IMR-90 (cell line): ENCODE measurements at regions not wholly inside any gene's neighbourhood (a gene's known extent, or its start where the extent isn't known, plus 50 kb on each side); places are given as distances from the start of the nearest gene placed in this dataset.
A peak's percentile ranks its signal among the peaks of the same experiment; 100 is the strongest.

ENCODE experiments used
- ATAC-seq: fragments of 200-7000 bp; cut with Tn5 transposase; 2 replicates; pipeline ENCODE4 v1.9.1; 2020; ENCODE audit warnings: low read depth, mild to moderate bottlenecking, moderate library complexity
- BruUV-seq: library from RNA; stranded (reverse); fragments of 400-500 nt; replicated peaks from 2 replicates; lab custom pipeline; 2021; lab: Mats Ljungman, UMichigan
- CTCF ChIA-PET: fragments of 300-600 bp; formaldehyde crosslinking; extraction: SDS; loops from one replicate; lab custom pipeline; 2021; ENCODE audit warnings: antibody characterized with exemption; lab: Yijun Ruan, JAX
- POLR2A ChIA-PET: fragments of 300-600 bp; sonication (Branson Sonifier 250); formaldehyde crosslinking; loops from one replicate; lab custom pipeline; 2022; ENCODE audit warnings: antibody characterized with exemption; ENCODE audit not compliant: unreplicated experiment; lab: Charles Lee
- DNase-seq: peaks from one replicate; pipeline ENCODE4 v3.0.0; 2013
- H2AFZ ChIP-seq: replicated peaks from 2 replicates; pipeline ENCODE3; 2013; ENCODE audit warnings: low read length, mild to moderate bottlenecking; ENCODE audit not compliant: poor library complexity
- H2AK5ac ChIP-seq: 2 replicates; pipeline ENCODE4 v1.6.1; 2013; ENCODE audit warnings: low read depth, low read length, inconsistent platforms
- H2AK9ac ChIP-seq: replicated peaks from 2 replicates; pipeline ENCODE3; 2013; ENCODE audit warnings: mild to moderate bottlenecking, low read depth, low read length, moderate library complexity; ENCODE audit not compliant: poor library complexity
- H2BK120ac ChIP-seq: 2 replicates; pipeline ENCODE4 v1.6.1; 2013; ENCODE audit warnings: low read depth, low read length, inconsistent platforms
- H2BK15ac ChIP-seq: 3 replicates; pipeline ENCODE4 v1.6.1; 2013; ENCODE audit warnings: low read depth, low read length, inconsistent platforms
- H2BK20ac ChIP-seq: 2 replicates; pipeline ENCODE4 v1.6.1; 2013; ENCODE audit warnings: low read depth, mild to moderate bottlenecking, inconsistent platforms, low read length, moderate library complexity
- H2BK5ac ChIP-seq: 2 replicates; pipeline ENCODE4 v1.6.1; 2013; ENCODE audit warnings: mild to moderate bottlenecking, low read depth, low read length, inconsistent platforms; ENCODE audit not compliant: poor library complexity, severe bottlenecking
- H3K14ac ChIP-seq: replicated peaks from 2 replicates; pipeline ENCODE4 v1.6.1; 2013; ENCODE audit warnings: low read depth, low read length, inconsistent platforms
- H3K18ac ChIP-seq: 2 replicates; pipeline ENCODE4 v1.6.1; 2013; ENCODE audit warnings: low read depth, low read length, control low read depth
- H3K23ac ChIP-seq: 2 replicates; pipeline ENCODE4 v1.6.1; 2013; ENCODE audit warnings: low read depth, low read length, inconsistent platforms
- H3K27ac ChIP-seq: 2 replicates; pipeline ENCODE4 v1.5.1; 2013; ENCODE audit warnings: mild to moderate bottlenecking, control low read depth, low read length; ENCODE audit not compliant: insufficient read depth
- H3K27me3 ChIP-seq: 2 replicates; pipeline ENCODE4 v1.6.1; 2013; ENCODE audit warnings: low read length; ENCODE audit not compliant: control insufficient read depth, insufficient read depth
- H3K36me3 ChIP-seq: 2 replicates; pipeline ENCODE4 v1.6.1; 2013; ENCODE audit warnings: low read length, mixed read lengths; ENCODE audit not compliant: control insufficient read depth, insufficient read depth
- H3K4ac ChIP-seq: 2 replicates; pipeline ENCODE4 v1.6.1; 2013; ENCODE audit warnings: low read depth, low read length, inconsistent platforms
- H3K4me1 ChIP-seq: 2 replicates; pipeline ENCODE4 v1.6.1; 2013; ENCODE audit warnings: low read length, mixed read lengths; ENCODE audit not compliant: control insufficient read depth, insufficient read depth
- H3K4me2 ChIP-seq: 2 replicates; pipeline ENCODE4 v1.6.1; 2013; ENCODE audit warnings: low read depth, mild to moderate bottlenecking, control low read depth, low read length, moderate library complexity
- H3K4me3 ChIP-seq: 2 replicates; pipeline ENCODE4 v1.5.1; 2013; ENCODE audit warnings: low read depth, mild to moderate bottlenecking, control low read depth, low read length, moderate library complexity; ENCODE audit not compliant: insufficient read depth
- H3K56ac ChIP-seq: 2 replicates; pipeline ENCODE4 v1.6.1; 2013; ENCODE audit warnings: low read length, inconsistent platforms; ENCODE audit not compliant: insufficient read depth; ENCODE audit errors: extremely low read depth
- H3K79me1 ChIP-seq, 2 experiments: 2 replicates each; pipeline ENCODE4 v1.6.1; 2013; ENCODE audit warnings: low read length in 2 of 2, inconsistent platforms in 1 of 2, low read depth in 1 of 2
- H3K9ac ChIP-seq: 2 replicates; pipeline ENCODE4 v1.6.1; 2013; ENCODE audit warnings: low read depth, low read length, control low read depth
- H3K9me1 ChIP-seq: 2 replicates; pipeline ENCODE4 v1.6.1; 2013; ENCODE audit warnings: low read length, inconsistent platforms; ENCODE audit not compliant: insufficient read depth
- H3K9me3 ChIP-seq: 2 replicates; pipeline ENCODE4 v1.6.1; 2013; ENCODE audit warnings: low read length; ENCODE audit not compliant: control insufficient read depth, insufficient read depth
- H4K20me1 ChIP-seq: 2 replicates; pipeline ENCODE4 v1.6.1; 2013; ENCODE audit warnings: low read length, inconsistent platforms; ENCODE audit not compliant: insufficient read depth
- H4K5ac ChIP-seq: 2 replicates; pipeline ENCODE4 v1.6.1; 2013; ENCODE audit warnings: mild to moderate bottlenecking, low read depth, low read length, control low read depth
- H4K8ac ChIP-seq, 2 experiments: 2 replicates each; pipeline ENCODE4 v1.6.1; 2013; ENCODE audit warnings: low read depth in 2 of 2, low read length in 2 of 2, control low read depth in 1 of 2, inconsistent platforms in 1 of 2
- H4K91ac ChIP-seq: 2 replicates; pipeline ENCODE4 v1.6.1; 2013; ENCODE audit warnings: low read depth, low read length, inconsistent platforms; ENCODE audit not compliant: insufficient read depth
- BHLHE40 ChIP-seq: fragments of 150-350 bp; IDR thresholded peaks from 2 replicates; pipeline ENCODE4 v1.6.1; 2016; ENCODE audit warnings: mild to moderate bottlenecking, low read depth, low read length
- CEBPB ChIP-seq: IDR thresholded peaks from 2 replicates; pipeline ENCODE4 v1.6.1; 2012; ENCODE audit warnings: low read depth, low read length, improper control_type of control experiment
- CHD1 ChIP-seq: IDR thresholded peaks from 2 replicates; pipeline ENCODE4 v1.6.1; 2012; ENCODE audit warnings: low read depth, low read length, improper control_type of control experiment
- MAFK ChIP-seq: IDR thresholded peaks from 2 replicates; pipeline ENCODE4 v1.6.1; 2012; ENCODE audit warnings: low read depth, low read length, improper control_type of control experiment
- MAZ ChIP-seq: IDR thresholded peaks from 2 replicates; pipeline ENCODE4 v1.6.1; 2012; ENCODE audit warnings: low read depth, mild to moderate bottlenecking, low read length, improper control_type of control experiment, moderate library complexity, borderline replicate concordance
- MXI1 ChIP-seq: IDR thresholded peaks from 2 replicates; pipeline ENCODE4 v1.6.1; 2012; ENCODE audit warnings: low read depth, mild to moderate bottlenecking, low read length, moderate library complexity, borderline replicate concordance
- NFE2L2 ChIP-seq: fragments of 150-350 bp; IDR thresholded peaks from 2 replicates; pipeline ENCODE4 v1.6.1; 2016; ENCODE audit warnings: low read depth, mild to moderate bottlenecking, low read length
- RAD21 ChIP-seq: IDR thresholded peaks from 2 replicates; pipeline ENCODE4 v1.6.1; 2012; ENCODE audit warnings: low read length, improper control_type of control experiment
- WGBS, 2 experiments: methylation state at CpG; one replicate each; pipeline versions ENCODE4 v1.1.5 to v1.1.7; 2013; ENCODE audit warnings: missing lambda C conversion rate in 2 of 2; ENCODE audit not compliant: insufficient read length in 1 of 2; ENCODE audit errors: extremely low coverage in 2 of 2; 5-methylcytosine and 5-hydroxymethylcytosine counted together
- dilution Hi-C: fragments of 300-500 bp; cut with HindIII; formaldehyde crosslinking; loops from one replicate; pipeline ENCODE4 v1.14.3; 2018; ENCODE audit warnings: low sequenced_read_pairs; ENCODE audit not compliant: unreplicated experiment
- in situ Hi-C: fragments of 300-500 bp; cut with MboI; formaldehyde crosslinking; loops from 3 replicates; pipeline ENCODE4 v1.14.3; 2019; ENCODE audit warnings: low sequenced_read_pairs, inconsistent platforms, mixed read lengths
- intact Hi-C: fragments of 100-400 bp; cut with micrococcal nuclease; formaldehyde crosslinking; loops from 2 replicates; pipeline ENCODE4 v1.10.0; 2022
- TF ChIP-seq, protein P1 (sequence below): conservative IDR thresholded peaks from 2 replicates; pipeline ENCODE4 v1.5.1; 2012; ENCODE audit warnings: mild to moderate bottlenecking, low read depth, low read length, improper control_type of control experiment

DNA sequence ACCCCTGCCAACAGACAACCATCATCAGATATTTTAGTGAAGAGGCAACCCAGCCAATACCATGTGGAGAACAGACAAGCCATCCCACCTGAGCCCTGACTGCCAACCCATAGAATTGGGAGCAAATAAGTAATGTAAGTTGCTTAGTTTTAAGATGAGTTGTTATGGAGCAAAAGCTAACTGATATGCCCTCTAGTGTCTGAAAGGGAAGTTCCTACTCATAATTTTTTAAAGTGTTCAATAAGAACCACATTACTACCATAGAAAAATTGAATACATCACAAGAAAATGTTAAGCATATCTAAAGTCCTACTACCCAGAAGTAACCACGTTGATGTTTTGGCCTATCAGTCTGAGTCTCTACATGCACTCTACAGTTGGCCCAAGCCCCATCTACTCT is 50.8 kb upstream of the SLC36A4 start:
- no peak overlapping the region for H2AFZ ChIP-seq
- no TSS peak for BruUV-seq
- no peak overlapping the region for H2BK15ac ChIP-seq
- H3K9me1 ChIP-seq = no peaks in the 10 kb centered on the region
- WGBS, 2 experiments = no CpG with 5 or more reads among the region's 1 CpG
- no peak overlapping the region for H3K4ac ChIP-seq
- H2BK5ac ChIP-seq = no peak overlapping the region
- no peak overlapping the region for H3K56ac ChIP-seq
- H3K4me1 ChIP-seq = no peaks in the 10 kb centered on the region
- POLR2A ChIA-PET = no interaction called here
- H3K36me3 ChIP-seq = no peaks in the 10 kb centered on the region
- H3K27me3 ChIP-seq = peaks cover 2% of the 10 kb centered on the region
- H4K8ac ChIP-seq = no peak overlapping the region
- no peaks in the 10 kb centered on the region for H4K20me1 ChIP-seq
- no peak overlapping the region for H2BK120ac ChIP-seq
- no peak overlapping the region for H2BK20ac ChIP-seq
- DNase-seq (peak; percentile 26), ATAC-seq (no peak; the same call in 1 of the 2 replicates)
- dilution Hi-C loops = no loop called here
- H2AK9ac ChIP-seq = no peak overlapping the region
- H3K4me2 ChIP-seq = no peak overlapping the region
- no peak overlapping the region for H4K91ac ChIP-seq
- H3K9ac ChIP-seq = no peak overlapping the region
- H3K79me1 ChIP-seq = no peaks in the 10 kb centered on the region
- H3K4me3 ChIP-seq = no peak overlapping the region
- CTCF ChIA-PET = interaction anchor here (0.6 to 1.6 kb wide), 3 partner anchors 14 to 423 kb away, joined by 3 to 5 read pairs (median 3); no protein-coding TSS in a partner anchor
- in situ Hi-C loops = no loop called here
- no peak overlapping the region for H2AK5ac ChIP-seq
- no peak overlapping the region for H3K27ac ChIP-seq
- H4K5ac ChIP-seq = no peak overlapping the region
- H3K18ac ChIP-seq = no peak overlapping the region
- H3K14ac ChIP-seq = no peak overlapping the region
- intact Hi-C loops = no loop called here
- TF ChIP-seq RAD21 (no peak), NFE2L2 (no peak), CHD1 (no peak), MAZ (no peak), MXI1 (no peak), BHLHE40 (no peak), CEBPB (no peak), MAFK (no peak)
- TF ChIP-seq, protein P1, sequence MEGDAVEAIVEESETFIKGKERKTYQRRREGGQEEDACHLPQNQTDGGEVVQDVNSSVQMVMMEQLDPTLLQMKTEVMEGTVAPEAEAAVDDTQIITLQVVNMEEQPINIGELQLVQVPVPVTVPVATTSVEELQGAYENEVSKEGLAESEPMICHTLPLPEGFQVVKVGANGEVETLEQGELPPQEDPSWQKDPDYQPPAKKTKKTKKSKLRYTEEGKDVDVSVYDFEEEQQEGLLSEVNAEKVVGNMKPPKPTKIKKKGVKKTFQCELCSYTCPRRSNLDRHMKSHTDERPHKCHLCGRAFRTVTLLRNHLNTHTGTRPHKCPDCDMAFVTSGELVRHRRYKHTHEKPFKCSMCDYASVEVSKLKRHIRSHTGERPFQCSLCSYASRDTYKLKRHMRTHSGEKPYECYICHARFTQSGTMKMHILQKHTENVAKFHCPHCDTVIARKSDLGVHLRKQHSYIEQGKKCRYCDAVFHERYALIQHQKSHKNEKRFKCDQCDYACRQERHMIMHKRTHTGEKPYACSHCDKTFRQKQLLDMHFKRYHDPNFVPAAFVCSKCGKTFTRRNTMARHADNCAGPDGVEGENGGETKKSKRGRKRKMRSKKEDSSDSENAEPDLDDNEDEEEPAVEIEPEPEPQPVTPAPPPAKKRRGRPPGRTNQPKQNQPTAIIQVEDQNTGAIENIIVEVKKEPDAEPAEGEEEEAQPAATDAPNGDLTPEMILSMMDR = peak; percentile 37
- no peaks in the 10 kb centered on the region for H3K9me3 ChIP-seq
- no peak overlapping the region for H3K23ac ChIP-seq
